ENCODE measurements at regions not wholly inside any gene's neighbourhood (a gene's known extent, or its start where the extent isn't known, plus 50 kb on each side); places are given as distances from the start of the nearest gene placed in this dataset.

DNA sequence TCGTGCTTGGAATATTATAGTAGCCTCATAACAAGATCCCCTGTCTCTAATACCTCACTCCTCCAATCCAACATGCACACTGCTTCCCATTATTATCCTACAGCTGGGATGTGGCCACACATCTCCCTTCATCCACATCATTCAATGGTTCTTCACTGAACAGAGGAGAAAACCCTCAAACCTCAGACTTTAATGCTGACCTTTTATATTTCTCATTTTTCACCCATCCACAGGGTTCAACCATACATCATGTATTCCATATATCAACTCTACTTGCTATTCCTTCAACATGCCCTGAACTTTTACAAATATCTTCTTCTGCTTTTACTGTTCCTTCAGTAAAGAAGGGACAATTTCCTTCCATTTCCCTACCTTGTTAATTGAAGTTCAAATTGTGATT is 396.8 kb downstream of the TLE4 start:
- TF ChIP-seq, protein P1, sequence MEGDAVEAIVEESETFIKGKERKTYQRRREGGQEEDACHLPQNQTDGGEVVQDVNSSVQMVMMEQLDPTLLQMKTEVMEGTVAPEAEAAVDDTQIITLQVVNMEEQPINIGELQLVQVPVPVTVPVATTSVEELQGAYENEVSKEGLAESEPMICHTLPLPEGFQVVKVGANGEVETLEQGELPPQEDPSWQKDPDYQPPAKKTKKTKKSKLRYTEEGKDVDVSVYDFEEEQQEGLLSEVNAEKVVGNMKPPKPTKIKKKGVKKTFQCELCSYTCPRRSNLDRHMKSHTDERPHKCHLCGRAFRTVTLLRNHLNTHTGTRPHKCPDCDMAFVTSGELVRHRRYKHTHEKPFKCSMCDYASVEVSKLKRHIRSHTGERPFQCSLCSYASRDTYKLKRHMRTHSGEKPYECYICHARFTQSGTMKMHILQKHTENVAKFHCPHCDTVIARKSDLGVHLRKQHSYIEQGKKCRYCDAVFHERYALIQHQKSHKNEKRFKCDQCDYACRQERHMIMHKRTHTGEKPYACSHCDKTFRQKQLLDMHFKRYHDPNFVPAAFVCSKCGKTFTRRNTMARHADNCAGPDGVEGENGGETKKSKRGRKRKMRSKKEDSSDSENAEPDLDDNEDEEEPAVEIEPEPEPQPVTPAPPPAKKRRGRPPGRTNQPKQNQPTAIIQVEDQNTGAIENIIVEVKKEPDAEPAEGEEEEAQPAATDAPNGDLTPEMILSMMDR (IDR thresholded peaks at IDR 0.05; ENCODE audit: low read length, missing control alignments) = no peak
- no peak overlapping the region for H3K4me3 ChIP-seq (replicated peaks; ENCODE audit: low read depth, low read length)
- DNase-seq (ENCODE audit: low read depth) = no peak

DNA sequence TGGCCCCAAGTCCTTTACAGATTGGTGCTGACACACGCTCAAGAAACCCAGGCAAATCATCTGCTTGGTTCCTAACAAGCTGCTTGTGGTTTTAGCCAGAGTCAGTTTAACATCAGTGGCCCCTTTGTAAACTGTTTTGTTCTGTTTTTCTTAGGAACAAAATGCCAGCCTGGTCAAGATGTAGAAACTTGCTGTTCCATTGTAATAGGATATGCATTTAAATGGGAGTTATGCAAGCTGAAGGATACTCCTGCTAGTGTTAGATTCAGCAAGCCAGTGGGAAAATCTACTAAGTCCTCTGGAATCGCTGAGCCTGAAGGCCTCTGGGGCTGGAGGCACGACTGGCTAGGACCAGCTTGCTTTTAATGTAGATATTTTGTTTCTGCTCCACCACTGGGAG is 391.1 kb downstream of the TLE4 start:
- DNase-seq (ENCODE audit: low read depth) = peak; percentile 1
- TF ChIP-seq, protein P1 (IDR thresholded peaks at IDR 0.05; ENCODE audit: low read length, missing control alignments) = no peak
- no peak overlapping the region for H3K4me3 ChIP-seq (replicated peaks; ENCODE audit: low read depth, low read length)

DNA sequence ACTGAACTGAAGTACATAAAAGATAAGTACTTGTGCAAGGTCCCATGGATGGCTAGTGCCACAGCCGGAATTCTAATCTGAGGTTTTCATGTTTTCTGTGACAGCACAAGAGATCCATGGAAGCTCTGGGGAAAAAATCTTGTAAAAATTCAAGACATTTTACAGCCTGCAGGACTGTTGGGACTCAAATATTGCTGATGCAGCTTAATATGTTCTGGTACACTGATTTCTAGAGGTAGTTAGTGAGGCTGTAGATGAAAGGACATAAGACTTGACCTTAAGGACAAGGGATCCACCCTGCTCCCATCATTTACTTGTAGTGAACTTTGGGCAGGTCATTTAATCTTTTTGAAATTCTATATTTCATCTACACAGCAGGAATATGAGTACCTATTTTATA is 390.4 kb downstream of the TLE4 start:
- TF ChIP-seq, protein P1 (IDR thresholded peaks at IDR 0.05; ENCODE audit: low read length, missing control alignments) = no peak
- H3K4me3 ChIP-seq (replicated peaks; ENCODE audit: low read depth, low read length) = no peak overlapping the region

DNA sequence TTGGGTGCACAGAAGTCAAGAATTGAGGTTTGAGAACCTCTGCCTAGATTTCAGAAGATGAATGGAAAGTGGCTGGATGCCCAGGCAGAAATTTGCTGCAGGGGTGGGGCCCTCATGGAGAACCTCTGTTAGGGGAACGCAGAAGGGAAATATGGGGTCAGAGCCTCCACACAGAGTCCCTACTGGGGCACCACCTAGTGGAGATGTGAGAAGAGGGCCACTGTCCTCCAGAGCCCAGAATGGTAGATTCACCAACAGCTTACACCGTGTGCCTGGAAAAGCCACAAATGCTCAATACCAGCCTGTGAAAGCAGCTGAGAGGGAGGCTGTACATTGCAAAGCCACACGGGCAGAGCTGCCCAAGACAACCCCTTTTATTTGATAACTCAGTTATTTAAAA is 383.5 kb downstream of the TLE4 start:
- no peak for DNase-seq (ENCODE audit: low read depth)
- TF ChIP-seq, protein P1 (IDR thresholded peaks at IDR 0.05; ENCODE audit: low read length, missing control alignments) = peak; percentile 32
- H3K4me3 ChIP-seq (replicated peaks; ENCODE audit: low read depth, low read length) = no peak overlapping the region

More for the DNA sequence above, 390.4 kb downstream of the TLE4 start:
- no peak for DNase-seq (ENCODE audit: low read depth)

DNA sequence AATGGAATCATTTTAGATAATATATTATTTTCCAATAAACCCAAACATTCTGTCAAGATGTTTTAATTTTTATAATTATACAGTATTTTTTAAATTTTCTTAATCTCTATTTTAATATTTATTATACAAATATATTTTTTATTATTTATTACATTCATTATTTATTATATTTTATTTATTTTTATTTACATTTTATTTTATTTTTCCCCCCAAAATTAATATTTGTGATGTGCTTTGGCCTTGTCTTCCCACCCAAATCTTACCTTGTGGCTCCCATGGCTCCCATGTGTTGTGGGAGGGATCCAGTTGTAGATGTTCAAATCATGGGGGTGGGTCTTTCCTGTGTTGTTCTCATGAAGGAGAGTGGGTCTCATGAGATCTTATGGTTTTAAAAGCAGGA is 382.1 kb downstream of the TLE4 start:
- no peak for DNase-seq (ENCODE audit: low read depth)
- TF ChIP-seq, protein P1 (IDR thresholded peaks at IDR 0.05; ENCODE audit: low read length, missing control alignments) = no peak
- no peak overlapping the region for H3K4me3 ChIP-seq (replicated peaks; ENCODE audit: low read depth, low read length)

DNA sequence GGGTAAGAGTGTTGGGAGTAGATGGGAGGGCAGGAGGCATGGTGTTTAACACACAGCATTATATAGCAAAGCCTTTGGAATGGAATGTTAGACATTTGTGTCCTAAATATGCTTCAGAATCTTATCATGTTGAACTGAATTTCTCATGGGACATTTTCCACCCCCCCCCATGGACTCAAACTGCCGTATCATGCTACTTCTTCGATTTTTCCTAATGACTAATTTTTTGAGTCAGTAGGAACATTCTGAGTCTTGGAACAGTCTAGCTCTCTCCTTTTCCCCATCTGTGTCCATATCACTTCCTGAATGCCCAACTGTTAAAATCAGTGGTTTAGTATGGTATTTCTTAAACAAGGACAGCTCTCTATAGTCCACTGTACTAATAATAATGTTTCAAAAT is 380.6 kb downstream of the TLE4 start:
- DNase-seq (ENCODE audit: low read depth) = peak; percentile 22
- TF ChIP-seq, protein P1 (IDR thresholded peaks at IDR 0.05; ENCODE audit: low read length, missing control alignments) = no peak
- no peak overlapping the region for H3K4me3 ChIP-seq (replicated peaks; ENCODE audit: low read depth, low read length)

DNA sequence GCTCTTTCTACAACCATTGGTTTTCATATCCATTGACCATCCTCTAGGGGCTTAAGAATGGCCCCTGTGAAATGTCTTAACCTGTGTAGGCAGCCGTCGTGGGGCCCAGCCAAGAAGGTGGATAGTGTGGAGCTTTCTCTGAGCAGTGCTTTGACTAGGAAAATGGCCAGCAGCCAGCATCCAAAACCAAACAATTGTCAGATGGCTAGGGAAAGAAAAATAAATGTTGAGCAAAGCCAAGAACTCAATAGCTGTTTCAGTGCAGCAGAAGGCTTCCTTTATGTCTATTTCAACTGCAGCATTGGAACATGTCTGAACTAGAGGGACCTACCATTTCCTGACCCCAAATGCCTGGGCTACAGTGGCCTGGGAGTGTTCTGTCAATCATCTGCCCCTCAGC is 374.9 kb downstream of the TLE4 start:
- no peak overlapping the region for H3K4me3 ChIP-seq (replicated peaks; ENCODE audit: low read depth, low read length)
- TF ChIP-seq, protein P1 (IDR thresholded peaks at IDR 0.05; ENCODE audit: low read length, missing control alignments) = no peak
- DNase-seq (ENCODE audit: low read depth) = peak; percentile 13

Measured in fibroblast of pulmonary artery (primary cell).